ENCODE measurements at regions not wholly inside any gene's neighbourhood (a gene's known extent, or its start where the extent isn't known, plus 50 kb on each side); places are given as distances from the start of the nearest gene placed in this dataset.
"Not testable (repeated sequence)": the region's sequence is repeated elsewhere in the genome, so short reads cannot be mapped to it uniquely, and the experiment has no call there.

GRCh38 chrY:17766000-17766699 is 113.9 kb downstream of the CDY2B start:
- H3K4me1 ChIP-seq (ENCODE audit: control extremely low read depth in 1 of 4, control insufficient read depth in 4 of 4, insufficient read depth in 4 of 4, low read length in 3 of 4); POLR2A ChIA-PET; H3K4me3 ChIP-seq (ENCODE audit: control insufficient read depth in 1 of 7, extremely low read depth in 1 of 7, insufficient read depth in 4 of 7, low read depth in 2 of 7, low read length in 6 of 7); DNase-seq; H3K27ac ChIP-seq (ENCODE audit: insufficient read depth in 1 of 2, low read depth in 1 of 2, low read length in 2 of 2, poor library complexity in 1 of 2, severe bottlenecking in 2 of 2); H3K9me3 ChIP-seq (ENCODE audit: control extremely low read depth in 1 of 5, control insufficient read depth in 4 of 5, insufficient read depth in 2 of 5, low read depth in 1 of 5, low read length in 4 of 5); CTCF ChIA-PET; H3K27me3 ChIP-seq (replicated peaks in 2 of 5; ENCODE audit: control insufficient read depth in 4 of 5, insufficient read depth in 5 of 5, low read length in 4 of 5); H3K36me3 ChIP-seq (ENCODE audit: control insufficient read depth in 4 of 4, insufficient read depth in 4 of 4, low read length in 3 of 4): not testable (repeated sequence)
- no CpG with 5 or more reads among the region's 6 CpGs for WGBS (ENCODE audit: insufficient coverage)

- H3K4me3 ChIP-seq (ENCODE audit: control insufficient read depth in 1 of 7, extremely low read depth in 1 of 7, insufficient read depth in 4 of 7, low read depth in 2 of 7, low read length in 6 of 7); H3K36me3 ChIP-seq (ENCODE audit: control insufficient read depth in 4 of 4, insufficient read depth in 4 of 4, low read length in 3 of 4); H3K4me1 ChIP-seq (ENCODE audit: control extremely low read depth in 1 of 4, control insufficient read depth in 4 of 4, insufficient read depth in 4 of 4, low read length in 3 of 4); POLR2A ChIA-PET; CTCF ChIA-PET; DNase-seq; H3K27ac ChIP-seq (ENCODE audit: insufficient read depth in 1 of 2, low read depth in 1 of 2, low read length in 2 of 2, poor library complexity in 1 of 2, severe bottlenecking in 2 of 2); H3K9me3 ChIP-seq (ENCODE audit: control extremely low read depth in 1 of 5, control insufficient read depth in 4 of 5, insufficient read depth in 2 of 5, low read depth in 1 of 5, low read length in 4 of 5); H3K27me3 ChIP-seq (replicated peaks in 2 of 5; ENCODE audit: control insufficient read depth in 4 of 5, insufficient read depth in 5 of 5, low read length in 4 of 5): not testable (repeated sequence)
Observed at GRCh38 chrY:17759213-17759612, 120.8 kb downstream of the CDY2B start.

- CTCF ChIA-PET; H3K36me3 ChIP-seq (ENCODE audit: control insufficient read depth in 4 of 4, insufficient read depth in 4 of 4, low read length in 3 of 4); POLR2A ChIA-PET; H3K4me1 ChIP-seq (ENCODE audit: control extremely low read depth in 1 of 4, control insufficient read depth in 4 of 4, insufficient read depth in 4 of 4, low read length in 3 of 4); H3K9me3 ChIP-seq (ENCODE audit: control extremely low read depth in 1 of 5, control insufficient read depth in 4 of 5, insufficient read depth in 2 of 5, low read depth in 1 of 5, low read length in 4 of 5); H3K27me3 ChIP-seq (replicated peaks in 2 of 5; ENCODE audit: control insufficient read depth in 4 of 5, insufficient read depth in 5 of 5, low read length in 4 of 5); H3K27ac ChIP-seq (ENCODE audit: insufficient read depth in 1 of 2, low read depth in 1 of 2, low read length in 2 of 2, poor library complexity in 1 of 2, severe bottlenecking in 2 of 2); H3K4me3 ChIP-seq (ENCODE audit: control insufficient read depth in 1 of 7, extremely low read depth in 1 of 7, insufficient read depth in 4 of 7, low read depth in 2 of 7, low read length in 6 of 7); DNase-seq: not testable (repeated sequence)
- no CpG with 5 or more reads among the region's 13 CpGs for WGBS (ENCODE audit: insufficient coverage)
Observed at GRCh38 chrY:17752887-17753497, 127.0 kb downstream of the CDY2B start.

GRCh38 chrY:17739852-17740251 is 140.2 kb downstream of the CDY2B start:
- H3K36me3 ChIP-seq (ENCODE audit: control insufficient read depth in 4 of 4, insufficient read depth in 4 of 4, low read length in 3 of 4); POLR2A ChIA-PET; H3K4me3 ChIP-seq (ENCODE audit: control insufficient read depth in 1 of 7, extremely low read depth in 1 of 7, insufficient read depth in 4 of 7, low read depth in 2 of 7, low read length in 6 of 7); DNase-seq; H3K27ac ChIP-seq (ENCODE audit: insufficient read depth in 1 of 2, low read depth in 1 of 2, low read length in 2 of 2, poor library complexity in 1 of 2, severe bottlenecking in 2 of 2); H3K9me3 ChIP-seq (ENCODE audit: control extremely low read depth in 1 of 5, control insufficient read depth in 4 of 5, insufficient read depth in 2 of 5, low read depth in 1 of 5, low read length in 4 of 5); CTCF ChIA-PET; H3K27me3 ChIP-seq (replicated peaks in 2 of 5; ENCODE audit: control insufficient read depth in 4 of 5, insufficient read depth in 5 of 5, low read length in 4 of 5); H3K4me1 ChIP-seq (ENCODE audit: control extremely low read depth in 1 of 4, control insufficient read depth in 4 of 4, insufficient read depth in 4 of 4, low read length in 3 of 4): not testable (repeated sequence)
- no CpG with 5 or more reads among the region's 2 CpGs for WGBS (ENCODE audit: insufficient coverage)

- H3K27me3 ChIP-seq (replicated peaks in 2 of 5; ENCODE audit: control insufficient read depth in 4 of 5, insufficient read depth in 5 of 5, low read length in 4 of 5); H3K36me3 ChIP-seq (ENCODE audit: control insufficient read depth in 4 of 4, insufficient read depth in 4 of 4, low read length in 3 of 4); H3K4me3 ChIP-seq (ENCODE audit: control insufficient read depth in 1 of 7, extremely low read depth in 1 of 7, insufficient read depth in 4 of 7, low read depth in 2 of 7, low read length in 6 of 7); H3K27ac ChIP-seq (ENCODE audit: insufficient read depth in 1 of 2, low read depth in 1 of 2, low read length in 2 of 2, poor library complexity in 1 of 2, severe bottlenecking in 2 of 2); POLR2A ChIA-PET; H3K4me1 ChIP-seq (ENCODE audit: control extremely low read depth in 1 of 4, control insufficient read depth in 4 of 4, insufficient read depth in 4 of 4, low read length in 3 of 4); CTCF ChIA-PET; DNase-seq; H3K9me3 ChIP-seq (ENCODE audit: control extremely low read depth in 1 of 5, control insufficient read depth in 4 of 5, insufficient read depth in 2 of 5, low read depth in 1 of 5, low read length in 4 of 5): not testable (repeated sequence)
- WGBS (ENCODE audit: insufficient coverage) = no CpG with 5 or more reads among the region's 13 CpGs
Observed at GRCh38 chrY:17729474-17729873, 150.5 kb downstream of the CDY2B start.

- DNase-seq; H3K36me3 ChIP-seq (ENCODE audit: control insufficient read depth in 4 of 4, insufficient read depth in 4 of 4, low read length in 3 of 4); H3K9me3 ChIP-seq (ENCODE audit: control extremely low read depth in 1 of 5, control insufficient read depth in 4 of 5, insufficient read depth in 2 of 5, low read depth in 1 of 5, low read length in 4 of 5); H3K27me3 ChIP-seq (replicated peaks in 2 of 5; ENCODE audit: control insufficient read depth in 4 of 5, insufficient read depth in 5 of 5, low read length in 4 of 5); H3K4me1 ChIP-seq (ENCODE audit: control extremely low read depth in 1 of 4, control insufficient read depth in 4 of 4, insufficient read depth in 4 of 4, low read length in 3 of 4); H3K27ac ChIP-seq (ENCODE audit: insufficient read depth in 1 of 2, low read depth in 1 of 2, low read length in 2 of 2, poor library complexity in 1 of 2, severe bottlenecking in 2 of 2); CTCF ChIA-PET; H3K4me3 ChIP-seq (ENCODE audit: control insufficient read depth in 1 of 7, extremely low read depth in 1 of 7, insufficient read depth in 4 of 7, low read depth in 2 of 7, low read length in 6 of 7); POLR2A ChIA-PET: not testable (repeated sequence)
- WGBS (ENCODE audit: insufficient coverage) = no CpG with 5 or more reads among the region's 2 CpGs
Observed at GRCh38 chrY:17716329-17717043, 163.5 kb downstream of the CDY2B start.

GRCh38 chrY:17668037-17668436 is 212.0 kb downstream of the CDY2B start:
- H3K27me3 ChIP-seq (replicated peaks in 2 of 5; ENCODE audit: control insufficient read depth in 4 of 5, insufficient read depth in 5 of 5, low read length in 4 of 5); POLR2A ChIA-PET; CTCF ChIA-PET; H3K9me3 ChIP-seq (ENCODE audit: control extremely low read depth in 1 of 5, control insufficient read depth in 4 of 5, insufficient read depth in 2 of 5, low read depth in 1 of 5, low read length in 4 of 5); H3K36me3 ChIP-seq (ENCODE audit: control insufficient read depth in 4 of 4, insufficient read depth in 4 of 4, low read length in 3 of 4); H3K4me1 ChIP-seq (ENCODE audit: control extremely low read depth in 1 of 4, control insufficient read depth in 4 of 4, insufficient read depth in 4 of 4, low read length in 3 of 4); DNase-seq; H3K4me3 ChIP-seq (ENCODE audit: control insufficient read depth in 1 of 7, extremely low read depth in 1 of 7, insufficient read depth in 4 of 7, low read depth in 2 of 7, low read length in 6 of 7); H3K27ac ChIP-seq (ENCODE audit: insufficient read depth in 1 of 2, low read depth in 1 of 2, low read length in 2 of 2, poor library complexity in 1 of 2, severe bottlenecking in 2 of 2): not testable (repeated sequence)
